MCF 10A (cell line): ENCODE measurements at regions not wholly inside any gene's neighbourhood (a gene's known extent, or its start where the extent isn't known, plus 50 kb on each side); places are given as distances from the start of the nearest gene placed in this dataset.
"Not testable (repeated sequence)": the region's sequence is repeated elsewhere in the genome, so short reads cannot be mapped to it uniquely, and the experiment has no call there.

Experiments used
- BruUV-seq: library from RNA; stranded (reverse); fragments of 400-500 nt; replicated peaks from 2 replicates; lab custom pipeline; 2021; lab: Mats Ljungman, UMichigan
- CTCF ChIA-PET: fragments of 300-600 bp; sonication (Branson Sonifier 250); formaldehyde crosslinking; extraction: SDS; loops from one replicate; lab custom pipeline; 2021; ENCODE audit warnings: antibody characterized with exemption, inconsistent platforms; lab: Yijun Ruan, JAX
- POLR2A ChIA-PET: fragments of 300-600, 350-650 bp; sonication (Branson Sonifier 250); formaldehyde crosslinking; extraction: SDS; loops from one replicate; lab custom pipeline; 2020; ENCODE audit warnings: antibody characterized with exemption, inconsistent platforms; lab: Yijun Ruan, JAX
- DNase-seq: peaks from one replicate; pipeline ENCODE4 v3.0.0-alpha.2; 2018; ENCODE audit not compliant: unreplicated experiment
- H3K27ac Mint-ChIP-seq: one replicate; pipeline ENCODE4 v1.8.0; 2022; ENCODE audit warnings: mild to moderate bottlenecking, low read depth, mixed read lengths; ENCODE audit not compliant: unreplicated experiment
- H3K27me3 Mint-ChIP-seq: one replicate; pipeline ENCODE4 v1.8.0; 2022; ENCODE audit warnings: mixed read lengths; ENCODE audit not compliant: insufficient read depth, unreplicated experiment
- H3K36me3 Mint-ChIP-seq: one replicate; pipeline ENCODE4 v1.8.0; 2022; ENCODE audit warnings: mild to moderate bottlenecking, moderate library complexity, mixed read lengths; ENCODE audit not compliant: insufficient read depth, unreplicated experiment
- H3K4me1 Mint-ChIP-seq: one replicate; pipeline ENCODE4 v1.8.0; 2022; ENCODE audit warnings: mixed read lengths; ENCODE audit not compliant: insufficient read depth, unreplicated experiment
- H3K4me3 Mint-ChIP-seq: one replicate; pipeline ENCODE4 v1.8.0; 2022; ENCODE audit warnings: mild to moderate bottlenecking, moderate library complexity, mixed read lengths; ENCODE audit not compliant: unreplicated experiment
- H3K9me3 Mint-ChIP-seq: one replicate; pipeline ENCODE4 v1.8.0; 2022; ENCODE audit warnings: mixed read lengths; ENCODE audit not compliant: unreplicated experiment
- CTCF ChIP-seq: fragments of 200-600 bp; IDR thresholded peaks from one replicate; pipeline ENCODE4 v1.8.0; 2022; ENCODE audit warnings: antibody characterized with exemption, mild to moderate bottlenecking; ENCODE audit not compliant: unreplicated experiment
- intact Hi-C: fragments of 100-400 bp; cut with micrococcal nuclease; formaldehyde crosslinking; loops from 2 replicates; pipeline ENCODE4 v1.14.1; 2022

DNA sequence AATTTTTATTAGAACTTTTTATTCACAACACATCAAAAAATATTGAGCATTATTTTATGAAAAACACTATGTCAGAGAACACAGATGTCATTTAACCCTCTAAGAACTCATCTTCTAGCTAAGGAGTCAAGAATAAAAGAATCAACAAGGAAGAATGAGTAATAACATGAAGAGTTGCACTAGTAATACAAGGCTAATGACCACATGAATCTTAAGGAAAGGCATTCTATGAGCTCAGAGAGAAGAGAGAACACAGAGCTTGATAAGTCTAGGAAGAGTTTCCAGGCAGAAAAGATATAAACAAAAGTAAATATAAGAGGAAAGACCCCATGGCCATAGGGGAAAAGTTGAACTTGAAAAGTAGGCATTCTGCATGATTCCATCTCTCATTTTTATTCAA, 166.5 kb downstream of the MAIP1 start:
- intact Hi-C loops, result no loop called here
- Mint-ChIP-seq H3K4me1 (no peaks in the 10 kb centered on the region), H3K36me3 (no peaks in the 10 kb centered on the region), H3K27ac (no peak overlapping the region), H3K9me3 (no peaks in the 10 kb centered on the region), H3K4me3 (no peak overlapping the region), H3K27me3 (no peaks in the 10 kb centered on the region)
- no peak for TF ChIP-seq CTCF
- ChIA-PET POLR2A (no interaction called here), CTCF (interaction anchor here (0.6 kb wide), 1 partner anchor 29 kb away, joined by 4 read pairs; no protein-coding TSS in a partner anchor)
- no TSS peak for BruUV-seq
- DNase-seq, result no peak

- Mint-ChIP-seq H3K9me3 (no peaks in the 10 kb centered on the region), H3K4me1 (no peaks in the 10 kb centered on the region), H3K36me3 (no peaks in the 10 kb centered on the region), H3K27me3 (no peaks in the 10 kb centered on the region), H3K27ac (no peak overlapping the region), H3K4me3 (no peak overlapping the region)
- POLR2A ChIA-PET, result no interaction called here
- no peak for DNase-seq
- CTCF ChIA-PET, result no interaction called here
- intact Hi-C loops, result no loop called here
- no peak for TF ChIP-seq CTCF
- BruUV-seq, result no TSS peak
Measured at GRCh38 chr2:200122683-200123082, 167.3 kb downstream of the MAIP1 start.

DNA sequence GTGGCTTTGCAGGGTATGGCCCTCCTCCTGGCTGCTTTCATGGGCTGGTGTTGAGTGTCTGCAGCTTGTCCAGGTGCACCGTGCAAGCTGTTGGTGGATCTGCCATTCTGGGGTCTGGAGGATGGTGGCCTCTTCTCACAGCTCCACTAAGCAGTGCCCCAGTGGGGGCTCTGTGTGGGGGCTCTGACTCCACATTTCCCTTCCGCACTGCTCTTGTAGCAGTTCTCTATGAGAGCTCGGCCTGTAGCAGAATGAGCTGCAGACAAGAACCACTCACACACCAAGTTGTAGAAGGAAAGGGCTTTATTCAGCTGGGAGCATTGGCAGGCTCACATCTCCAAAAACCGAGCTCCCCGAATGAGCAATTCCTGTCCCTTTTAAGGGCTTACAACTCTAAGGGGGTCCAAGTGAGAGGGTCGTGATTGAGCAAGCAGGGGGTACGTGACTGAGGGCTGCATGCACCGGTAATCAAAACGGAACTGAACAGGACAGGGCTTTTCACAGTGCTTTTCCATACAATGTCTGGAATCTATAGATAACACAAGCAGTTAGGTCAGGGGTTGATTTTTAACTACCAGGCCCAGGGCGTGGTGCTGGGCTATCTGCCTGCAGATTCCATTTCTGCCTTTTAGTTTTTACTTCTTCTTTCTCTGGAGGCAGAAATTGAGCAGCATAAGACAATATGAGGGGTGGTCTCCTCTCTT, 169.4 kb downstream of the MAIP1 start:
- H3K4me1 Mint-ChIP-seq, BruUV-seq, H3K4me3 Mint-ChIP-seq, H3K27me3 Mint-ChIP-seq, intact Hi-C loops, H3K9me3 Mint-ChIP-seq, H3K27ac Mint-ChIP-seq, H3K36me3 Mint-ChIP-seq, DNase-seq, CTCF ChIA-PET: not testable (repeated sequence)
- POLR2A ChIA-PET, result interaction anchor here (0.6 kb wide), 1 partner anchor 179 kb away, joined by 3 read pairs; no protein-coding TSS in a partner anchor

DNA sequence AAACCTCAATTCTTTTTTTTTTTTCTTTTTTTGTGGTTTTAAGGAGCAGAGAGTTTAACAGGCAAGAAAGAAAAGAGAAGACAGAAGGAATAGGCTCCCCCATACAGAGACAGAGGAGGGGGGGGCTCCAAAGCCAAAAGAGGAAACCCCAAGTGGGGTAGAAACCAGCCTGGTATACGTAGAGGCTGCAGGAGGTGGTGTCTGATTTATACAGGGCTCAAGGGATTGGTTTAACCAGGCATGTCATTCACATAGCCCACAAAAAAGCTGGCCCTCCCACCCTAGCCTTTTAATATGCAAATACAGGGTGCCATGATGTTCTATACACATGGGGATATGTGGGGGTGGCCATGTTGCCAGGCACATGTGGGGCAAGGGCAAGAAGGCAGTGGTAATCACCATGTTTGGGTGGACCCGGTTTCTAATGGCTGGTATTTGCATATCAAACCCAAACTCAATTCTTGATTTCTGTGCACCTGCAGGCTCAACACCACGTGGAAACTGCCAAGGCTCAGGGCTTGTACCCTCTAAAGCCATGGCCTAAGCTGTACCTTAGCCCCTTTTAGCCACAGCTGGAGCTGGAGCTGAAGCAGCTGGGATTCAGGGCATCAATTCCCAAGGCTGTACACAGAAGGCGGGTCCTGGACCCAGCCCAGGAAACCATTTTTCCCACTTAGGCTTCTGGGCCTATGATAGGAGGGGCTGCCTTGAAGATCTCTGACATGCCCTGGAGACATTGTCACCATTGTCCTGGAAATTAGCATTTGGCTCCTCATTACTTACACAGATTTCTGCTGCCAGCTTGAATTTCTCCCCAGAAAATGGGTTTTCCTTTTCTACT, 170.3 kb downstream of the MAIP1 start:
- intact Hi-C loops, result no loop called here
- Mint-ChIP-seq H3K9me3 (no peaks in the 10 kb centered on the region), H3K36me3 (no peaks in the 10 kb centered on the region), H3K27ac (no peak overlapping the region), H3K27me3 (no peaks in the 10 kb centered on the region), H3K4me3 (no peak overlapping the region), H3K4me1 (peaks cover 7% of the 10 kb centered on the region)
- ChIA-PET POLR2A (no interaction called here), CTCF (interaction anchor here (1.1 kb wide), 1 partner anchor 140 kb away, joined by 3 read pairs; no protein-coding TSS in a partner anchor)
- no peak for TF ChIP-seq CTCF
- no TSS peak for BruUV-seq
- no peak for DNase-seq

GRCh38 chr2:200126285-200126670, 170.9 kb downstream of the MAIP1 start:
- H3K36me3 Mint-ChIP-seq, POLR2A ChIA-PET, intact Hi-C loops, H3K27me3 Mint-ChIP-seq, H3K9me3 Mint-ChIP-seq, H3K4me3 Mint-ChIP-seq, BruUV-seq, H3K27ac Mint-ChIP-seq, DNase-seq: not testable (repeated sequence)
- H3K4me1 Mint-ChIP-seq, result peaks cover 11% of the 10 kb centered on the region
- CTCF ChIA-PET, result interaction anchor here (1.1 kb wide), 1 partner anchor 141 kb away, joined by 3 read pairs; no protein-coding TSS in a partner anchor

DNA sequence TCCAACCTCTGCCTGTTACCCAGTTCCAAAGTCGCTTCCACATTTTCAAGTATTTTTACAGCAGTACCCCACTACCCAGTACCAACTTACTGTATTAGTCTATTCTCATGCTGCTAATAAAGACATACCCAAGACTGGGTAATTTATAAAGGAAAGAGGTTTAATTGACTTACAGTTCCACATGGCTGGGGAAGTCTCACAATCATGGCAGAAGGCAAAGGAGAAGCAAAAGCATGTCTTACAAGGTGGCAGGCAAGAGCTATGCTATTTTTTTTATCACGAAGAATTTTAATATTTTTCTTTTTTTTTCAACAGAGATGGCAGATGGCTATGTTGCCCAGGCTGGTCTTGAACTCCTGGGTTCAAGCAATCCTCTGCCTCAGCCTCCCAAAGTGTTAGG, 171.3 kb downstream of the MAIP1 start:
- CTCF ChIA-PET, result interaction anchor here (0.7 to 1.1 kb wide), 2 partner anchors 37 to 141 kb away, joined by 3 to 4 read pairs; no protein-coding TSS in a partner anchor
- H3K27me3 Mint-ChIP-seq, H3K36me3 Mint-ChIP-seq, BruUV-seq, H3K9me3 Mint-ChIP-seq, POLR2A ChIA-PET, intact Hi-C loops, DNase-seq, H3K4me3 Mint-ChIP-seq, H3K27ac Mint-ChIP-seq: not testable (repeated sequence)
- peaks cover 11% of the 10 kb centered on the region for H3K4me1 Mint-ChIP-seq
